Upper lobe of right lung (tissue), 1 donor: ENCODE measurements at regions not wholly inside any gene's neighbourhood (a gene's known extent, or its start where the extent isn't known, plus 50 kb on each side); places are given as distances from the start of the nearest gene placed in this dataset.

Experiments used
- ATAC-seq: fragments of 200-7000 bp; cut with Tn5 transposase; one replicate; pipeline ENCODE4 v1.9.1; 2020; ENCODE audit warnings: mild to moderate bottlenecking, moderate library complexity
- DNase-seq: peaks from one replicate; pipeline ENCODE4 v3.0.0-alpha.2; 2020
- H3K27ac ChIP-seq: fragments of 200-600 bp; one replicate; pipeline ENCODE4 v1.8.0; 2022
- H3K27me3 ChIP-seq: fragments of 200-600 bp; one replicate; pipeline ENCODE4 v1.8.0; 2022; ENCODE audit warnings: mild to moderate bottlenecking
- H3K36me3 ChIP-seq: fragments of 200-600 bp; one replicate; pipeline ENCODE4 v1.8.0; 2022
- H3K4me1 ChIP-seq: fragments of 200-600 bp; one replicate; pipeline ENCODE4 v1.8.0; 2022
- H3K4me3 ChIP-seq: fragments of 200-600 bp; one replicate; pipeline ENCODE4 v1.8.0; 2022; ENCODE audit warnings: mild to moderate bottlenecking
- H3K9me3 ChIP-seq: fragments of 200-600 bp; one replicate; pipeline ENCODE4 v1.8.0; 2022
- intact Hi-C: fragments of 100-400 bp; cut with DNase I; formaldehyde crosslinking; loops from one replicate; pipeline ENCODE4 v1.11.0; 2022
- TF ChIP-seq, protein P1 (sequence below): fragments of 200-600 bp; IDR thresholded peaks from one replicate; pipeline ENCODE4 v1.8.0; 2022; ENCODE audit warnings: antibody characterized with exemption
- donor health status: DM: no; HTN: yes; CAD: no; lungs with severe emphysema.

DNA sequence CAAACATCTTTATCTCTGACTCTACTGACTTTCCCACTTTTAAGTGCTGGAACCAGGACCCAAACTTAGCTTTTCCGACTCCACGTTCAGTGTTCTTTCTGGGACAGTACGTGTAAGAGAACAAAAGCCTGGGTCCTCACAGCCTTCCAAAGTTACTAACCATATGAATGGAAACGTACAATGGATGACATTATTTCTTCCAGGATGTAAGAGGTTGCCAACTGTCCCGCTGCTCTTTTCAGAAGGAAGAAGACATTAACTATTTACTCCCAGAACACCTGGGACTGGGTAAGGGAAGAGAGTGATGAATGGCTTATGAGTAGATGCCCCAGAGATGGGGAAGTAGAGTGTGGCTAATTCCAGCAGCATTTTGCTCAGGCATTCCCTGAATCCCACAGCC is 114.7 kb downstream of the TRAPPC11 start:
- H3K27me3 ChIP-seq, result no peaks in the 10 kb centered on the region
- no peak for ATAC-seq

DNA sequence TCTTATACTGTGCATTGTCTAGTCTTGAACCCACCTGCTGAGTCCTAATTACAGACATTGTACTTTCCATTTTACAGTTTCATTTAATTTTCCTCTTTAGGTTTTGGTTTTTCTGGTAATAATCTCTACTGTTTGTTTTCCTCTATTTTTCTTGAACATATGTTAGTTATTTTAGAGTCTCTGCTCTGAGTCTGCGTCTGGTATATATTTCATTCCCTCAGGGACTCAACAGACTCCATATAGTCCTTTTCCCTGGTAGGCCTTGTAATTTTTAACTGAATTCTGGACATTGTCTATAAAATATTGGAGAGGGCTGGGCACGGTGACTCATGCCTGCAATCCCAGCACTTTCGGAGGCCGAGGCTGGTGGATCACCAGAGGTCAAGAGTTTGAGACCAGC is 121.8 kb upstream of the STOX2 start:
- H3K9me3 ChIP-seq, result no peaks in the 10 kb centered on the region
- H3K27ac ChIP-seq, result no peak overlapping the region
- ATAC-seq (no peak), DNase-seq (no peak)
- H3K4me3 ChIP-seq, result no peak overlapping the region
- TF ChIP-seq, protein P1, sequence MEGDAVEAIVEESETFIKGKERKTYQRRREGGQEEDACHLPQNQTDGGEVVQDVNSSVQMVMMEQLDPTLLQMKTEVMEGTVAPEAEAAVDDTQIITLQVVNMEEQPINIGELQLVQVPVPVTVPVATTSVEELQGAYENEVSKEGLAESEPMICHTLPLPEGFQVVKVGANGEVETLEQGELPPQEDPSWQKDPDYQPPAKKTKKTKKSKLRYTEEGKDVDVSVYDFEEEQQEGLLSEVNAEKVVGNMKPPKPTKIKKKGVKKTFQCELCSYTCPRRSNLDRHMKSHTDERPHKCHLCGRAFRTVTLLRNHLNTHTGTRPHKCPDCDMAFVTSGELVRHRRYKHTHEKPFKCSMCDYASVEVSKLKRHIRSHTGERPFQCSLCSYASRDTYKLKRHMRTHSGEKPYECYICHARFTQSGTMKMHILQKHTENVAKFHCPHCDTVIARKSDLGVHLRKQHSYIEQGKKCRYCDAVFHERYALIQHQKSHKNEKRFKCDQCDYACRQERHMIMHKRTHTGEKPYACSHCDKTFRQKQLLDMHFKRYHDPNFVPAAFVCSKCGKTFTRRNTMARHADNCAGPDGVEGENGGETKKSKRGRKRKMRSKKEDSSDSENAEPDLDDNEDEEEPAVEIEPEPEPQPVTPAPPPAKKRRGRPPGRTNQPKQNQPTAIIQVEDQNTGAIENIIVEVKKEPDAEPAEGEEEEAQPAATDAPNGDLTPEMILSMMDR, result no peak
- peaks cover 10% of the 10 kb centered on the region for H3K4me1 ChIP-seq
- intact Hi-C loops, result no loop called here
- H3K27me3 ChIP-seq, result no peaks in the 10 kb centered on the region
- H3K36me3 ChIP-seq, result no peaks in the 10 kb centered on the region

More for the DNA sequence above, 114.7 kb downstream of the TRAPPC11 start:
- H3K27ac ChIP-seq, result no peak overlapping the region
- intact Hi-C loops, result no loop called here
- DNase-seq, result no peak
- no peak overlapping the region for H3K4me3 ChIP-seq
- H3K9me3 ChIP-seq, result no peaks in the 10 kb centered on the region
- TF ChIP-seq, protein P1, result no peak
- no peaks in the 10 kb centered on the region for H3K4me1 ChIP-seq
- H3K36me3 ChIP-seq, result no peaks in the 10 kb centered on the region

DNA sequence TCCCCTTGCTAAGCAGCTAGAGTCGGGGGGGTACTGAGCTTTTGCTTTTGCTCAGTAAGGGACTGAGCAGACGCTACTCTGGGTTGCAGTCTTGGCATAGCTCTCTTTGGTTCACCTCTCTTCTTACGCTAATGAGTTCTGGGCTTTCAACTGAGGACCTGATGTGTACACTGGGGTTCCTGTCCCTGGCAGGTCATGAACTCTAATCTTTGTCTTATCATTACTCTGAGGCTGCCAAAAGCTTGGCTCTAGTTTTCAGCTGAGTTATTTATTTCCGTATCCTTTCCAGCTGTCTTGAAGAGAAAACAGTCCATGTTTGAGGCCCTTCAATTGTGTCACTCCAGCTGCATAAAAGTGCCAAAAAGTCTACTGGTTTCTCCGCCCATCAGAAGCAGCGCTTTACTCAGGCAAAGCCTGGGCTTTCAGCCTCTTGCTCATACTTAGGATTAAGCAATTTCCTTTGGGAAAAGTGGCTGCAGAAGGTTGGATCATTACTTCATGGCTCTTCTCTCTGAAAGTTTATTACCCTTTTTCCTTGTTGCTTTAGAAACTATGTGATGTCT is 121.0 kb upstream of the STOX2 start:
- Histone ChIP-seq H3K4me3 (no peak overlapping the region), H3K36me3 (no peaks in the 10 kb centered on the region), H3K27ac (peak overlapping the region; percentile 20), H3K4me1 (peaks cover 10% of the 10 kb centered on the region), H3K27me3 (no peaks in the 10 kb centered on the region), H3K9me3 (no peaks in the 10 kb centered on the region)
- DNase-seq, result no peak
- TF ChIP-seq, protein P1, result no peak
- intact Hi-C loops, result no loop called here
- peak; percentile 86 for ATAC-seq

DNA sequence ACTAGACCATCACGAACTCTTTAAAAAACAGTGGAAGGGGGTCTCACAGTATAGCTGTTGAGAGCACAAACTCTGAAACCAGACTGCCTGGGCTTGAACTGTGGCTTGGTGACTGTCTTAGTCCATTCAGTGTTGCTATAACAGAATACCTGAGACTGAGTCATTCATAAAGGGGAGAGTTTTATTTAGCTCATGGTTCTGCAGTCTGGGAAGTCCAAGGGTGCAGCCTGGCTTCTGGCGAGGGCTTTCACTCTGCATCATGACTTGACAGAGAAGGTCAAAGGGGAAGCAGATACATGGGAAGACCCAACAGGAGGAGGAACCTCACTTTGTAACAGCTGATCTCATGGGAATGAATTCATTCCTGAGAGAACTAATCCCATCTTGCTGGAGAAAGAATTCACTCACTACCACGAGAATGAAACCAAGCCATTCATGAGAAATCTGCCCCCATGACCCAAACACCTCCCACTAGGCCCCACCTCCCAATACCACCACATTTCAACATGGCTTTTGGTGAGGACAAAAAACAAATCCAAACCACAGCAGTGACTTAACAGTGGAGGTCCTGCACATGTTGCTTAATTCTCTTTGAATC is 116.7 kb upstream of the STOX2 start:
- Histone ChIP-seq H3K27ac (no peak overlapping the region), H3K4me3 (no peak overlapping the region), H3K4me1 (peaks cover 10% of the 10 kb centered on the region), H3K36me3 (no peaks in the 10 kb centered on the region), H3K9me3 (no peaks in the 10 kb centered on the region), H3K27me3 (no peaks in the 10 kb centered on the region)
- intact Hi-C loops, result no loop called here
- TF ChIP-seq, protein P1, result no peak
- DNase-seq, result no peak
- no peak for ATAC-seq

DNA sequence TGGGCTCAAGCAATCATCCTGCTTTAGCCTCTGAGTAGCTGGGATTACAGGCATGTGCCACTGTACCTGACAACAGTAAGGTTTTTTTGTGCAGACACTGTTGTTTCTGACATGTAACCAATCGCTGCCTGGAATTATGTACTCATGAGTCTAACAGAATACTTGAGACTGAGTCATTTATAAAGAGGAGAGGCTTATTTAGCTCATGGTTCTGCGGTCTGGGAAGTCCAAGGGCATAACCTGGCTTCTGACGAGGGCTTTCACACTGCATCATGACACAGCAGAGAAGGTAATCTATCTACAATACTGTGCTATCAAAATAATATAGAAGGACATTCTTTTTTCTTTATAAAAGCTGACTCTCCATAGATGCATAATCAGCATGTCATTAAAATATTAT is 115.5 kb upstream of the STOX2 start:
- TF ChIP-seq, protein P1, result no peak
- intact Hi-C loops, result no loop called here
- Histone ChIP-seq H3K9me3 (no peaks in the 10 kb centered on the region), H3K36me3 (no peaks in the 10 kb centered on the region), H3K4me3 (no peak overlapping the region), H3K27me3 (no peaks in the 10 kb centered on the region), H3K27ac (no peak overlapping the region), H3K4me1 (peaks cover 3% of the 10 kb centered on the region)
- DNase-seq (no peak), ATAC-seq (no peak)
